Stimulated activated CD8-positive, alpha-beta memory T cell treated with anti-CD3 and anti-CD28 coated beads, Interleukin-7, amount 100 ng/mL, for 4 hours (primary cell): ENCODE measurements at regions not wholly inside any gene's neighbourhood (a gene's known extent, or its start where the extent isn't known, plus 50 kb on each side); places are given as distances from the start of the nearest gene placed in this dataset.

Source experiments
- DNase-seq, 2 donors: peaks; one replicate each; pipeline ENCODE4 v3.0.0-alpha.2; 2020; ENCODE audit warnings: low read depth in 2 of 2

GRCh38 chr18:51399491-51400122 is 202.1 kb upstream of the MEX3C start:
- no peak for DNase-seq

- no peak for DNase-seq
Observed at GRCh38 chr18:51400721-51401120, 203.2 kb upstream of the MEX3C start.

- no peak for DNase-seq
Observed at GRCh38 chr18:51401912-51402311, 204.4 kb upstream of the MEX3C start.

- DNase-seq, result no peak
Observed at GRCh38 chr18:51404620-51405019, 207.1 kb upstream of the MEX3C start.

DNA sequence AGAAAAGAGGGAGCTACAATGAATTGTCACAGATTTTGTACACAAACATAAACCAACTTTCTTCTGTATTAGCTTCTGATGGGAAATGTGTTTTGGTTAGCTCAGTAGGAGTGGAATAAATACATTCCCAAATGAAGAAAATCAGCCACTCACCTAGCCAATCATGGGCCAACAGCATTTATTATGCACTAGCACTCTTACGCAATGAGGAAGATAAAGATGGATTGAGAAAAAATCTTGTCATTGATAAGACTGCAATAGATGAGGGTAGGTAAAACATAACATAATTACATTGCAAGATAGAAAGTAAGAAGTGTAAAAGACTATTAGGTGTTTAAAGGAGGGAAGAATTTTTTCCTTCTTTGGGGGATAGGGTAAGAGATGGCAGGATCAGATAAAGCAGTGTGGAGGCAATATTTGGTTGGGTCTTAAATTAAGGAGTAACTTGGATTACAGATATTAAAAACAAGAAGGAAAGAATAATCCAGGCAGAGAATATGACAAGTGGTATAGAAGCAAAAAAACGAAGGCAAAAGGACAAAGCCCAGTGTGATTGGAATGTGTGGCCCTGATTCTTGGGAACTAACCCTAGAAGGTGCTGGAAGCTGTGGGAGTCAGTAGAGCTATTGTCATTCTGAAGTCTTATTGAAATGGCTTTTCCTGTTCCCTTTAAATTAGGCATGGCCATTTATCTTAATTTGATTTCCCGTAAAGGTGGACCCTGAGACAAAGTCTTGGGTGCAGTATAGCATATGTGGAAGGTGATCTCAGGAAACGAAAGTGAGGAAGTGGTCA is 208.4 kb upstream of the MEX3C start:
- DNase-seq, result no peak

- DNase-seq, result no peak
Observed at GRCh38 chr18:51417643-51418483, 220.4 kb upstream of the MEX3C start.

GRCh38 chr18:51425475-51425874 is 228.0 kb upstream of the MEX3C start:
- DNase-seq, result no peak

DNA sequence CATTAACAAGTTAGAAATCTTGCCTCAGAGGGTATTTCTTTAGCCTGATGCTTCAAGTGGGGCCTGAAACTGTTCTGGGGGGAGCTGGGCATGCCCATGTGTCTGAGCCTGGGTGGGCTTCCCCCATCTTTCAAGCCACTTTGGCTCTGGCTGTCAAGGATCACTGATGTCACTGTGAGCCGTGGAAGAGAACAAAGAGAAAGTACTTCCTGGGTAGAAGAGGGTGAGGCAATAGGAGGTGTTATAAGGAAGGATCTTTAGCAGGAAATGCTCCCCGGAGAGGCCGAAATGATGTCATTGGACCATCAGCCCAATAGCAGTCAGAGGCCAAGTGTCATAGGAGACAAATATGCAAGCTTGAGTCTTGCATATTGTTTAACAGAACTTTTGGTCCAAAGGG is 228.4 kb upstream of the MEX3C start:
- DNase-seq, result no peak

- no peak for DNase-seq
Observed at GRCh38 chr18:51426996-51427395, 229.5 kb upstream of the MEX3C start.

DNA sequence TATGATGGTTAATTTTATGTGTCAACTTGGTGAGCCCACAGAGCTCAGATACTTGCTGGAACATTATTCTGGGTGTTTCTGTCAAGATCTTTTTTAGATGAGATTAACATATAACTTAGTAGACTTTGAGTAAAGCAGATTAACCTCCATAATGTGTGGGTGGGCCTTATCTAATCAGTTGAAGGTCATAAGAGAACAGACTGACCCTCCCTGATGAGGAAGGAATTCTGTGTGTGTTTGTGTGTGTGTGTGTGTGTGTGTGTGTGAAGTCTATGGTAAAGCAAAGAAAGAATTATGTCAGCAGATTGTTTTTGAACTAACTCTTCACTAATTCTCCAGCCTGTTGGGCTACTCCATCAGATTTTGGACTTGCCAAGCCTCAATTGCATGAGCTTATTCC is 232.2 kb upstream of the MEX3C start:
- DNase-seq, result no peak

DNA sequence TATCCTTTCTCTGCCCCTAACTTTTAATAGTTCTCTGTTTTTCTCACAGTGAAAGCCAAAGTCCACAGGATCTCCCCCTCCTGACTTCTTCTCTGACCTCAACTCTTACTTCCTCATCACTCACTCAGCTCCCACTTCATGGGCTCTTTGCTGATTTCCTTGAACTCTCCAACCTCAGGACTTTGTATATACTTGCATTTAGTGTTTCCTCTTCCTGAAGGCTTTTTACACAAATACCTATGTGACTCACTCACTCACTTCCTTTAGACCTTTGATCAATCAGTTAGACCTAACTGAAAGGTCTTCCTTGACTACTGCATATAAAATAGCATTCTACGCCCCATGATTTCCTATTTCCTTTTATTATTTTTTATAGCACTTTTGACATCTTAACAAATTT is 233.1 kb upstream of the MEX3C start:
- no peak for DNase-seq

DNA sequence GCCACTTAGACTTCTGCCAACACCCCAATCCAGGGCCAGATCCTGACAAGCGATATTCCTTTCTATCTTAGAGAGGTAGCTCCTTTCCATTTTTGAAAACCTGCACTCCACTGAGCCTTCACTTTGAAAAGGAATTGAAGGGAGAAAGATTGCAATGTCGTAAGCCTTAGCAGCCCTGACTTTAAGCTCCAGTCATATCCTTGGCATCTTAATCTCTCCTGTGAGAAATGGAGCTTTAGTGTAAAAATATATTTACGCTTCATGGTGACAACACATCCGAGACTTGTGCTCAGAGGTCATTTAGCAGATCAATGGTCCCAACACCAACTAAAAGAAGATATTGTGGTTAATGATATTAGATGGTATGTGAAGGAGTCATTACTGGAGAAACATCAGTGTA is 235.8 kb upstream of the MEX3C start:
- DNase-seq, result no peak

DNA sequence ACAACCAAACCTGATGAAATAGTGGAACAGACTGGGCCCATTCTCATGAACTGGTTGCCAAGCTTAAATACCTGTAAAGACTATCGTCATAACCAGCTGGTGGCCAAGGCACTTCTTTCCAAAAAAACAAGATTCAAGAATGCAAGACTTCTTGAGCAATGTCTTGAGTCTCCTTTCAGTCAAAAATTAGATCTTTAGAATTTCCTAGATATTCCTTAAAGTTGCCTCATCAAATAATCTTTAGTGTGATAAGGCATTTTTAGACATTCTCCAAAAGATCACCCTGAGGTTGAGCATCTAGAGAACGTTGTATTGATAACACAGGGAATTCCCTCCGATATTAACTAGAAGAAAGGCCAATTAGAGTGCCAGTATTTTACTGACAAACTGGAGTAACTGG is 236.4 kb upstream of the MEX3C start:
- DNase-seq, result no peak

GRCh38 chr18:51437280-51438271 is 240.1 kb upstream of the MEX3C start:
- no peak for DNase-seq

- DNase-seq, result no peak
Observed at GRCh38 chr18:51438797-51439350, 241.4 kb upstream of the MEX3C start.

- DNase-seq, result no peak
Observed at GRCh38 chr18:51442012-51442411, 244.5 kb upstream of the MEX3C start.

DNA sequence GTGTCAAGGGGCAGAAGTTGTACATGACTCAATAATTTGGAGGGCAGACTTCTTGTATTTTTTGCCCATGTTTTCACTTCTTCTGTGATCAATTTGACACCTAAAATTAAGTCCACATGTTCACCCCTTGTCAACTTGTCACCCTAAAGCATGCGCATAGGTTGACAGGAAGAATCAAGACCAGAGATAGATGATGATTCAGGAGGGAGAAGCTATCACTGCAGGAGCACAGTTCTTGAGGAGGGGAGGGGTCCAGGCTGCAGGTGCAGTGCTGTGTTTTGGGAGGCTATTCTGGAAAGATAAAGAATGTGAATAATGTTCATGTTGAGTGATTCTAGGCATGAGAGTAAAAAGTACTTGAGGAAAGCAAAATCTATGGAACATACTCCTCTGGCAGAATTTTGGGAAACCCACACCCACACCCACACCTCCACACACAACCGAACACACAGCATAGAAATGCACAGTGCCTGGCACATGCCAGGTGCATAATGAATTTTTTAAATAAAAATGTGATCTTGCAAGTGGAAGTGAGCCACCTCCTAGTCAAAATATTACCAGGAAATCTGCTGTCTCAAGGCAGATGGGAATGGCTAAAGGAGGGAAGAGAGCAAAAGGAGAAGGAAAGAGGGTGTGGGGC is 249.2 kb upstream of the MEX3C start:
- no peak for DNase-seq

DNA sequence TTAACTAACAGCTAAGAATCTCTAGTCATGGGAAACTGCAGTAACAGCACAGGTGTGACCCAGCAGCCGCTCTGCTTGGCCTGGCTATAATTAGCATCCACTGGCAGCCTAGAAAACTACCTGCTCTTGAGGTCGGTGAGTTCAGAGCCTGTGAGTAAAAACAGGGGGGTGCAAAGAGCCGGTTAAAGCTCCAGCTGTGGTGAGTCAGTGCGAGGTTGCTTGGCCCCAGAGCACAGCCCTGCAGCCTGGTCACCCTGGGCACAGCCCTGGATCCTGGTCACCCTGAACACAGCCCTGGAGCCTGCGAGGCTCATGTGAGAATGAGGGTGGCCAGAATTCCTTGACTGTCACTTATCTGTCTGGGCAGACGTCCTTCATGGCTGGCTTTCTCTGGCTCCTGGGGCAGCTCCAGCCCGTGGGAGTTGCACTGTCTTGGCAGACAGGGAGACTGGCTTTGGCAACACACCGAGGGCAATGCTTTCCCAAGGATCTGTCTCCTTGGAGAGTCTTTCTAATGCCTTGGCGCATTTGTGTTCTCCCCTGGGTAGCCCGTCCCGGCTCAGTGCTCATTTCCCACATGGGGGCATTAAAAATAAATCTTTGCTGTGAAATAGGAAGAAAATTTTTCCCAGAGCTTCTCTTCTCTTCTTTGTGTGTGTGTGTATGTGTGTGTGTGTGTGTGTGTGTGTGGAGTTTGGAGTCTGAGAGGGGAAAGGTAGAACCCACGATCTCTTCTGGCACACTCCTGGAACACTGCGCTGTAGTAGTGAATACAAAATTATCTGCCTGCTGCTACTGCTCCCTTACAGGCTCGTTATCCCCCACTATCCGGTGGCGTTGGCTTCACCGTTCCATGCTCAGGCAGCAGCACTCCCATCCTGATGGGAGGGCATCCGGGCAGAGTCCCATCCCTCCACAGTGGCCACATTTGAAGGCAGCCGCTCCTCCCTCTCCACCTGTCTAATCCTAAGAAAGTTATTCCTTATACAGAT is 250.2 kb upstream of the MEX3C start:
- no peak for DNase-seq

GRCh38 chr18:51448949-51449348 is 251.5 kb upstream of the MEX3C start:
- DNase-seq, result no peak
